Hindlimb muscle (tissue), 1 donor: ENCODE measurements at regions not wholly inside any gene's neighbourhood (a gene's known extent, or its start where the extent isn't known, plus 50 kb on each side); places are given as distances from the start of the nearest gene placed in this dataset.
"Not testable (repeated sequence)": the region's sequence is repeated elsewhere in the genome, so short reads cannot be mapped to it uniquely, and the experiment has no call there.

Source experiments
- DNase-seq: peaks from one replicate; pipeline ENCODE4 v3.0.0-alpha.2; 2013

- not testable (repeated sequence) for DNase-seq
Measured at GRCh38 chr7:26424319-26424718, 132.7 kb downstream of the SNX10 start.

GRCh38 chr7:26425655-26426054 lies 134.0 kb downstream of the SNX10 start:
- DNase-seq: no peak

- no peak for DNase-seq
Measured at GRCh38 chr7:26426096-26426495, 134.4 kb downstream of the SNX10 start.

- no peak for DNase-seq
Measured at GRCh38 chr7:26428571-26428970, 136.9 kb downstream of the SNX10 start.

GRCh38 chr7:26429168-26429567 lies 137.5 kb downstream of the SNX10 start:
- DNase-seq: no peak

GRCh38 chr7:26434974-26435373 lies 143.3 kb downstream of the SNX10 start:
- no peak for DNase-seq

GRCh38 chr7:26437003-26437532 lies 145.4 kb downstream of the SNX10 start:
- no peak for DNase-seq

GRCh38 chr7:26438078-26438477 lies 146.4 kb downstream of the SNX10 start:
- DNase-seq: no peak

GRCh38 chr7:26439521-26440232 lies 148.0 kb downstream of the SNX10 start:
- no peak for DNase-seq

GRCh38 chr7:26440233-26441001 lies 148.8 kb downstream of the SNX10 start:
- DNase-seq: no peak

- DNase-seq: no peak
Measured at GRCh38 chr7:26441002-26441521, 149.4 kb downstream of the SNX10 start.

GRCh38 chr7:26441611-26442277 lies 150.1 kb downstream of the SNX10 start:
- no peak for DNase-seq

- DNase-seq: no peak
Measured at GRCh38 chr7:26443006-26443405, 151.3 kb downstream of the SNX10 start.

- no peak for DNase-seq
Measured at GRCh38 chr7:26443751-26444150, 152.1 kb downstream of the SNX10 start.

- DNase-seq: no peak
Measured at GRCh38 chr7:26444555-26444954, 152.9 kb downstream of the SNX10 start.

GRCh38 chr7:26447116-26447515 lies 155.5 kb downstream of the SNX10 start:
- no peak for DNase-seq

GRCh38 chr7:26449175-26450165 lies 157.8 kb downstream of the SNX10 start:
- no peak for DNase-seq

- DNase-seq: no peak
Measured at GRCh38 chr7:26451997-26452396, 160.3 kb downstream of the SNX10 start.

- DNase-seq: no peak
Measured at GRCh38 chr7:26454180-26454579, 162.5 kb downstream of the SNX10 start.

GRCh38 chr7:26457696-26458327 lies 166.2 kb downstream of the SNX10 start:
- DNase-seq: peak; percentile 35

- no peak for DNase-seq
Measured at GRCh38 chr7:26458466-26459145, 166.9 kb downstream of the SNX10 start.
